HepG2 (cell line): ENCODE measurements at regions not wholly inside any gene's neighbourhood (a gene's known extent, or its start where the extent isn't known, plus 50 kb on each side); places are given as distances from the start of the nearest gene placed in this dataset.

ENCODE experiments used
- ATAC-seq: fragments of 200-7000 bp; cut with Tn5 transposase; 3 replicates; pipeline ENCODE4 v1.9.1; 2020; ENCODE audit warnings: mild to moderate bottlenecking, moderate library complexity
- BruUV-seq: library from RNA; stranded (reverse); fragments of 400-500 nt; replicated peaks from 2 replicates; lab custom pipeline; 2021; lab: Mats Ljungman, UMichigan
- CTCF ChIA-PET: fragments of 300-600 bp; formaldehyde crosslinking; extraction: SDS; loops from one replicate; lab custom pipeline; 2021; ENCODE audit warnings: low total read pairs, inconsistent platforms, low intra/inter-chr PET ratio; lab: Yijun Ruan, JAX
- POLR2A ChIA-PET: fragments of 350-600 bp; sonication (Branson Sonifier 250); formaldehyde crosslinking; loops from one replicate; lab custom pipeline; 2020; ENCODE audit warnings: antibody characterized with exemption, inconsistent platforms; lab: Yijun Ruan, JAX
- DNase-seq: peaks from one replicate; pipeline ENCODE4 v3.0.0-alpha.2; 2015; ENCODE audit warnings: low spot score
- FAIRE-seq: peaks from 3 replicates; lab custom pipeline; 2011; peaks lifted over from hg19 to GRCh38; lab: Jason Lieb, UNC
- H2AFZ ChIP-seq: one replicate; pipeline ENCODE4 v1.6.1; 2011; ENCODE audit warnings: low read length, inconsistent platforms
- H3K27ac ChIP-seq: fragments of 300-600 bp; 3 replicates; pipeline ENCODE4 v1.8.0; 2011; ENCODE audit warnings: mixed run types, mild to moderate bottlenecking, mixed read lengths, low read length, inconsistent platforms; ENCODE audit not compliant: insufficient read depth; ENCODE audit errors: extremely low read length
- H3K27me3 ChIP-seq, 2 experiments: fragments of 200-600 bp in 1 of 2; 2 replicates in 1 of 2; 3 replicates in 1 of 2; pipeline versions ENCODE4 v1.6.0 to v1.8.0; 2011; ENCODE audit warnings: low read length in 2 of 2, mild to moderate bottlenecking in 2 of 2, moderate library complexity in 2 of 2, inconsistent platforms in 1 of 2; ENCODE audit not compliant: insufficient read depth in 2 of 2, control insufficient read depth in 1 of 2
- H3K36me3 ChIP-seq, 2 experiments: fragments of 200-600 bp in 1 of 2; replicated peaks in 1 of 2; 2 replicates in 1 of 2; 3 replicates in 1 of 2; pipeline versions ENCODE4 v1.5.1 to v1.8.0; 2011; ENCODE audit warnings: low read length in 2 of 2, inconsistent platforms in 1 of 2; ENCODE audit not compliant: insufficient read depth in 2 of 2, control insufficient read depth in 1 of 2
- H3K4me1 ChIP-seq: 2 replicates; pipeline ENCODE4 v1.5.1; 2012; ENCODE audit warnings: low read length, inconsistent platforms; ENCODE audit not compliant: insufficient read depth
- H3K4me2 ChIP-seq: 2 replicates; pipeline ENCODE4 v1.6.0; 2011; ENCODE audit warnings: low read depth, low read length, inconsistent platforms
- H3K4me3 ChIP-seq, 3 experiments: fragments of 200-600 bp in 1 of 3; sonication (generic), shearing (Covaris generic) in 1 of 3; replicated peaks in 1 of 3; 2 replicates each; pipeline ENCODE4 v1.5.1; 2011 to 2016; ENCODE audit warnings: low read length in 3 of 3, inconsistent platforms in 2 of 3, low read depth in 2 of 3, mild to moderate bottlenecking in 2 of 3, control low read depth in 1 of 3, mixed read lengths in 1 of 3; ENCODE audit not compliant: insufficient read depth in 1 of 3
- H3K79me2 ChIP-seq: one replicate; pipeline ENCODE4 v1.6.1; 2011; ENCODE audit warnings: low read length, inconsistent platforms; ENCODE audit not compliant: insufficient read depth
- H3K9ac ChIP-seq: 2 replicates; pipeline ENCODE4 v1.6.0; 2011; ENCODE audit warnings: mild to moderate bottlenecking, low read depth, low read length, inconsistent platforms; ENCODE audit not compliant: insufficient read depth
- H3K9me3 ChIP-seq: 2 replicates; pipeline ENCODE4 v1.5.1; 2012; ENCODE audit warnings: mild to moderate bottlenecking, low read length
- H4K20me1 ChIP-seq: 2 replicates; pipeline ENCODE4 v1.6.0; 2011; ENCODE audit warnings: inconsistent platforms, mild to moderate bottlenecking, low read length, moderate library complexity; ENCODE audit not compliant: insufficient read depth
- ATM ChIP-seq: fragments of 450-650 bp; IDR thresholded peaks from 2 replicates; pipeline ENCODE4 v1.7.1; 2017; ENCODE audit warnings: mild to moderate bottlenecking, borderline replicate concordance
- GABPB1 ChIP-seq: IDR thresholded peaks from 2 replicates; pipeline ENCODE4 v1.6.1; 2016; ENCODE audit warnings: mild to moderate bottlenecking, missing genetic modification reagents, moderate library complexity, missing compliant biosample characterization
- NFRKB ChIP-seq: fragments of 450-650 bp; IDR thresholded peaks from 2 replicates; pipeline ENCODE4 v1.6.1; 2017
- POLR2A ChIP-seq, 2 experiments: IDR thresholded peaks; 2 replicates each; pipeline ENCODE4 v1.6.1; 2011; ENCODE audit warnings: low read depth in 2 of 2, low read length in 2 of 2, mild to moderate bottlenecking in 1 of 2, moderate library complexity in 1 of 2; ENCODE audit not compliant: insufficient read depth in 1 of 2
- SRSF1 ChIP-seq: fragments of 200-400 bp; formaldehyde crosslinking; optimal IDR thresholded peaks from 2 replicates; pipeline ENCODE3; 2017; ENCODE audit warnings: mild to moderate bottlenecking, low read depth, low read length, moderate library complexity
- YEATS2 ChIP-seq: sonication (generic); formaldehyde crosslinking; IDR thresholded peaks from 2 replicates; pipeline ENCODE4 v1.4.0; 2020; ENCODE audit warnings: missing genetic modification reagents, borderline replicate concordance
- WGBS: methylation state at CpG from one replicate; pipeline ENCODE4 v1.1.6; 2017; ENCODE audit warnings: low lambda C conversion rate; 5-methylcytosine and 5-hydroxymethylcytosine counted together
- in situ Hi-C: cut with HindIII; loops from 2 replicates; pipeline ENCODE4 v1.10.0; 2017; ENCODE audit warnings: low pct_unique_long_range_greater_than_20kb; ENCODE audit not compliant: extremely low pct_ligation_motif_present
- intact Hi-C: fragments of 100-400 bp; cut with micrococcal nuclease; formaldehyde crosslinking; loops from one replicate; pipeline ENCODE4 v1.10.0; 2022; ENCODE audit not compliant: unreplicated experiment
- TF ChIP-seq, protein P1 (sequence below): sonication (generic); formaldehyde crosslinking; IDR thresholded peaks from 2 replicates; pipeline ENCODE4 v1.4.0; 2020; ENCODE audit warnings: low read depth, mild to moderate bottlenecking, missing genetic modification reagents
- TF ChIP-seq, protein P2 (sequence below): sonication (generic); formaldehyde crosslinking; IDR thresholded peaks from 2 replicates; pipeline ENCODE4 v1.4.0; 2020; ENCODE audit warnings: mild to moderate bottlenecking, missing genetic modification reagents
- TF ChIP-seq, protein P3 (sequence below): sonication (generic); formaldehyde crosslinking; IDR thresholded peaks from 2 replicates; pipeline ENCODE4 v1.5.0; 2020; ENCODE audit warnings: mild to moderate bottlenecking, missing genetic modification reagents, borderline replicate concordance
- TF ChIP-seq, protein P4 (sequence below): sonication (generic); formaldehyde crosslinking; IDR thresholded peaks from 2 replicates; pipeline ENCODE4 v1.5.0; 2020; ENCODE audit warnings: missing genetic modification reagents, mild to moderate bottlenecking, borderline replicate concordance

DNA sequence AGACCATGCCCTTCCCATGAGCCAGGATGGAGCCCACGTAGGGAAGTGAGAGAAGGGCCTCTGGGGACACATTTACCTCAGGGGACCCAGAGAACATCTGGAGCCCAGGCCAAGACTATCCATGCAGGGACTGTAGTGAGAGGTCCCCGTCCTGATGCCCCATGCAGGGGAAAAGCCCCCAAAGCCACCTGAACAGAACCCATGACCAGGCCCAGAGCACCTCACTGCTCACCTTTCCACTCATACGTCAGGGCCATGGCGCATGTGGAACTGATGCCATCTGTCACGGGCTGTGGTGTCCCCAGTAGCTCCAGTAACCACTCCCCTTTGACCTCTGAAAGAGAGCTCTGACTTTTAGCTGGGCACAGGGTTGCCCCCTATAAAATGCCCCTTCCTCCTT is 106.5 kb upstream of the TEX51 start:
- TF ChIP-seq, protein P1, sequence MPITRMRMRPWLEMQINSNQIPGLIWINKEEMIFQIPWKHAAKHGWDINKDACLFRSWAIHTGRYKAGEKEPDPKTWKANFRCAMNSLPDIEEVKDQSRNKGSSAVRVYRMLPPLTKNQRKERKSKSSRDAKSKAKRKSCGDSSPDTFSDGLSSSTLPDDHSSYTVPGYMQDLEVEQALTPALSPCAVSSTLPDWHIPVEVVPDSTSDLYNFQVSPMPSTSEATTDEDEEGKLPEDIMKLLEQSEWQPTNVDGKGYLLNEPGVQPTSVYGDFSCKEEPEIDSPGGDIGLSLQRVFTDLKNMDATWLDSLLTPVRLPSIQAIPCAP (CRISPR knock-in tag): no peak
- TF ChIP-seq SRSF1 (no peak), GABPB1 (CRISPR knock-in tag) (no peak), ATM (no peak), NFRKB (no peak), POLR2A (IDR thresholded peaks at IDR 0.05; ENCODE audit: insufficient read depth in 1 of 2, low read depth in 2 of 2, low read length in 2 of 2) (no peak), YEATS2 (CRISPR knock-in tag) (no peak)
- TF ChIP-seq, protein P2, sequence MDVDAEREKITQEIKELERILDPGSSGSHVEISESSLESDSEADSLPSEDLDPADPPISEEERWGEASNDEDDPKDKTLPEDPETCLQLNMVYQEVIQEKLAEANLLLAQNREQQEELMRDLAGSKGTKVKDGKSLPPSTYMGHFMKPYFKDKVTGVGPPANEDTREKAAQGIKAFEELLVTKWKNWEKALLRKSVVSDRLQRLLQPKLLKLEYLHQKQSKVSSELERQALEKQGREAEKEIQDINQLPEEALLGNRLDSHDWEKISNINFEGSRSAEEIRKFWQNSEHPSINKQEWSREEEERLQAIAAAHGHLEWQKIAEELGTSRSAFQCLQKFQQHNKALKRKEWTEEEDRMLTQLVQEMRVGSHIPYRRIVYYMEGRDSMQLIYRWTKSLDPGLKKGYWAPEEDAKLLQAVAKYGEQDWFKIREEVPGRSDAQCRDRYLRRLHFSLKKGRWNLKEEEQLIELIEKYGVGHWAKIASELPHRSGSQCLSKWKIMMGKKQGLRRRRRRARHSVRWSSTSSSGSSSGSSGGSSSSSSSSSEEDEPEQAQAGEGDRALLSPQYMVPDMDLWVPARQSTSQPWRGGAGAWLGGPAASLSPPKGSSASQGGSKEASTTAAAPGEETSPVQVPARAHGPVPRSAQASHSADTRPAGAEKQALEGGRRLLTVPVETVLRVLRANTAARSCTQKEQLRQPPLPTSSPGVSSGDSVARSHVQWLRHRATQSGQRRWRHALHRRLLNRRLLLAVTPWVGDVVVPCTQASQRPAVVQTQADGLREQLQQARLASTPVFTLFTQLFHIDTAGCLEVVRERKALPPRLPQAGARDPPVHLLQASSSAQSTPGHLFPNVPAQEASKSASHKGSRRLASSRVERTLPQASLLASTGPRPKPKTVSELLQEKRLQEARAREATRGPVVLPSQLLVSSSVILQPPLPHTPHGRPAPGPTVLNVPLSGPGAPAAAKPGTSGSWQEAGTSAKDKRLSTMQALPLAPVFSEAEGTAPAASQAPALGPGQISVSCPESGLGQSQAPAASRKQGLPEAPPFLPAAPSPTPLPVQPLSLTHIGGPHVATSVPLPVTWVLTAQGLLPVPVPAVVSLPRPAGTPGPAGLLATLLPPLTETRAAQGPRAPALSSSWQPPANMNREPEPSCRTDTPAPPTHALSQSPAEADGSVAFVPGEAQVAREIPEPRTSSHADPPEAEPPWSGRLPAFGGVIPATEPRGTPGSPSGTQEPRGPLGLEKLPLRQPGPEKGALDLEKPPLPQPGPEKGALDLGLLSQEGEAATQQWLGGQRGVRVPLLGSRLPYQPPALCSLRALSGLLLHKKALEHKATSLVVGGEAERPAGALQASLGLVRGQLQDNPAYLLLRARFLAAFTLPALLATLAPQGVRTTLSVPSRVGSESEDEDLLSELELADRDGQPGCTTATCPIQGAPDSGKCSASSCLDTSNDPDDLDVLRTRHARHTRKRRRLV (CRISPR knock-in tag): no peak
- TF ChIP-seq, protein P3, sequence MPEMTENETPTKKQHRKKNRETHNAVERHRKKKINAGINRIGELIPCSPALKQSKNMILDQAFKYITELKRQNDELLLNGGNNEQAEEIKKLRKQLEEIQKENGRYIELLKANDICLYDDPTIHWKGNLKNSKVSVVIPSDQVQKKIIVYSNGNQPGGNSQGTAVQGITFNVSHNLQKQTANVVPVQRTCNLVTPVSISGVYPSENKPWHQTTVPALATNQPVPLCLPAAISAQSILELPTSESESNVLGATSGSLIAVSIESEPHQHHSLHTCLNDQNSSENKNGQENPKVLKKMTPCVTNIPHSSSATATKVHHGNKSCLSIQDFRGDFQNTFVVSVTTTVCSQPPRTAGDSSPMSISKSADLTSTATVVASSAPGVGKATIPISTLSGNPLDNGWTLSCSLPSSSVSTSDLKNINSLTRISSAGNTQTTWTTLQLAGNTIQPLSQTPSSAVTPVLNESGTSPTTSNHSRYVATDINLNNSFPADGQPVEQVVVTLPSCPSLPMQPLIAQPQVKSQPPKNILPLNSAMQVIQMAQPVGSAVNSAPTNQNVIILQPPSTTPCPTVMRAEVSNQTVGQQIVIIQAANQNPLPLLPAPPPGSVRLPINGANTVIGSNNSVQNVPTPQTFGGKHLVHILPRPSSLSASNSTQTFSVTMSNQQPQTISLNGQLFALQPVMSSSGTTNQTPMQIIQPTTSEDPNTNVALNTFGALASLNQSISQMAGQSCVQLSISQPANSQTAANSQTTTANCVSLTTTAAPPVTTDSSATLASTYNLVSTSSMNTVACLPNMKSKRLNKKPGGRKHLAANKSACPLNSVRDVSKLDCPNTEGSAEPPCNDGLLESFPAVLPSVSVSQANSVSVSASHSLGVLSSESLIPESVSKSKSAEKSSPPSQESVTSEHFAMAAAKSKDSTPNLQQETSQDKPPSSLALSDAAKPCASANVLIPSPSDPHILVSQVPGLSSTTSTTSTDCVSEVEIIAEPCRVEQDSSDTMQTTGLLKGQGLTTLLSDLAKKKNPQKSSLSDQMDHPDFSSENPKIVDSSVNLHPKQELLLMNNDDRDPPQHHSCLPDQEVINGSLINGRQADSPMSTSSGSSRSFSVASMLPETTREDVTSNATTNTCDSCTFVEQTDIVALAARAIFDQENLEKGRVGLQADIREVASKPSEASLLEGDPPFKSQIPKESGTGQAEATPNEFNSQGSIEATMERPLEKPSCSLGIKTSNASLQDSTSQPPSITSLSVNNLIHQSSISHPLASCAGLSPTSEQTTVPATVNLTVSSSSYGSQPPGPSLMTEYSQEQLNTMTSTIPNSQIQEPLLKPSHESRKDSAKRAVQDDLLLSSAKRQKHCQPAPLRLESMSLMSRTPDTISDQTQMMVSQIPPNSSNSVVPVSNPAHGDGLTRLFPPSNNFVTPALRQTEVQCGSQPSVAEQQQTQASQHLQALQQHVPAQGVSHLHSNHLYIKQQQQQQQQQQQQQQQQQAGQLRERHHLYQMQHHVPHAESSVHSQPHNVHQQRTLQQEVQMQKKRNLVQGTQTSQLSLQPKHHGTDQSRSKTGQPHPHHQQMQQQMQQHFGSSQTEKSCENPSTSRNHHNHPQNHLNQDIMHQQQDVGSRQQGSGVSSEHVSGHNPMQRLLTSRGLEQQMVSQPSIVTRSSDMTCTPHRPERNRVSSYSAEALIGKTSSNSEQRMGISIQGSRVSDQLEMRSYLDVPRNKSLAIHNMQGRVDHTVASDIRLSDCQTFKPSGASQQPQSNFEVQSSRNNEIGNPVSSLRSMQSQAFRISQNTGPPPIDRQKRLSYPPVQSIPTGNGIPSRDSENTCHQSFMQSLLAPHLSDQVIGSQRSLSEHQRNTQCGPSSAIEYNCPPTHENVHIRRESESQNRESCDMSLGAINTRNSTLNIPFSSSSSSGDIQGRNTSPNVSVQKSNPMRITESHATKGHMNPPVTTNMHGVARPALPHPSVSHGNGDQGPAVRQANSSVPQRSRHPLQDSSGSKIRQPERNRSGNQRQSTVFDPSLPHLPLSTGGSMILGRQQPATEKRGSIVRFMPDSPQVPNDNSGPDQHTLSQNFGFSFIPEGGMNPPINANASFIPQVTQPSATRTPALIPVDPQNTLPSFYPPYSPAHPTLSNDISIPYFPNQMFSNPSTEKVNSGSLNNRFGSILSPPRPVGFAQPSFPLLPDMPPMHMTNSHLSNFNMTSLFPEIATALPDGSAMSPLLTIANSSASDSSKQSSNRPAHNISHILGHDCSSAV (CRISPR knock-in tag): no peak
- TF ChIP-seq, protein P4, sequence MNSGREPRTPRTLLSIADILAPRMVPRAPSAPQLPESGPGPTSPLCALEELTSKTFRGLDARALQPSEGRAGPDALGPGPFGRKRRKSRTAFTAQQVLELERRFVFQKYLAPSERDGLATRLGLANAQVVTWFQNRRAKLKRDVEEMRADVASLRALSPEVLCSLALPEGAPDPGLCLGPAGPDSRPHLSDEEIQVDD: no peak
- Histone ChIP-seq H2AFZ (no peak overlapping the region), H4K20me1 (no peaks in the 10 kb centered on the region), H3K4me1 (no peaks in the 10 kb centered on the region), H3K4me3 (no peak overlapping the region), H3K27me3 (peaks cover under 1 to 42% of the 10 kb centered on the region in 2 experiments; a peak in 4 of 5 replicates), H3K79me2 (no peaks in the 10 kb centered on the region), H3K4me2 (no peak overlapping the region), H3K9ac (no peak overlapping the region), H3K9me3 (no peaks in the 10 kb centered on the region), H3K27ac (no peak overlapping the region), H3K36me3 (no peaks in the 10 kb centered on the region)
- WGBS: 20% methylated on average over 3 of the region's 5 CpGs
- in situ Hi-C loops: loop anchor here (10.0 to 25.0 kb wide), 2 partner anchors 253 to 1980 kb away; no protein-coding TSS in a partner anchor
- FAIRE-seq: no peak
- BruUV-seq: no TSS peak
- intact Hi-C loops: no loop called here
- no peak for DNase-seq
- ChIA-PET POLR2A (no interaction called here), CTCF (no interaction called here)
- no peak for ATAC-seq
